IMR-90 (cell line): ENCODE measurements at regions not wholly inside any gene's neighbourhood (a gene's known extent, or its start where the extent isn't known, plus 50 kb on each side); places are given as distances from the start of the nearest gene placed in this dataset.

Experiments used
- ATAC-seq: fragments of 200-7000 bp; cut with Tn5 transposase; 2 replicates; pipeline ENCODE4 v1.9.1; 2020; ENCODE audit warnings: low read depth, mild to moderate bottlenecking, moderate library complexity
- BruUV-seq: library from RNA; stranded (reverse); fragments of 400-500 nt; replicated peaks from 2 replicates; lab custom pipeline; 2021; lab: Mats Ljungman, UMichigan
- CTCF ChIA-PET: fragments of 300-600 bp; formaldehyde crosslinking; extraction: SDS; loops from one replicate; lab custom pipeline; 2021; ENCODE audit warnings: antibody characterized with exemption; lab: Yijun Ruan, JAX
- POLR2A ChIA-PET: fragments of 300-600 bp; sonication (Branson Sonifier 250); formaldehyde crosslinking; loops from one replicate; lab custom pipeline; 2022; ENCODE audit warnings: antibody characterized with exemption; ENCODE audit not compliant: unreplicated experiment; lab: Charles Lee
- DNase-seq: peaks from one replicate; pipeline ENCODE4 v3.0.0; 2013
- H2AFZ ChIP-seq: replicated peaks from 2 replicates; pipeline ENCODE3; 2013; ENCODE audit warnings: low read length, mild to moderate bottlenecking; ENCODE audit not compliant: poor library complexity
- H2AK5ac ChIP-seq: 2 replicates; pipeline ENCODE4 v1.6.1; 2013; ENCODE audit warnings: low read depth, low read length, inconsistent platforms
- H2AK9ac ChIP-seq: replicated peaks from 2 replicates; pipeline ENCODE3; 2013; ENCODE audit warnings: mild to moderate bottlenecking, low read depth, low read length, moderate library complexity; ENCODE audit not compliant: poor library complexity
- H2BK120ac ChIP-seq: 2 replicates; pipeline ENCODE4 v1.6.1; 2013; ENCODE audit warnings: low read depth, low read length, inconsistent platforms
- H2BK15ac ChIP-seq: 3 replicates; pipeline ENCODE4 v1.6.1; 2013; ENCODE audit warnings: low read depth, low read length, inconsistent platforms
- H2BK20ac ChIP-seq: 2 replicates; pipeline ENCODE4 v1.6.1; 2013; ENCODE audit warnings: low read depth, mild to moderate bottlenecking, inconsistent platforms, low read length, moderate library complexity
- H2BK5ac ChIP-seq: 2 replicates; pipeline ENCODE4 v1.6.1; 2013; ENCODE audit warnings: mild to moderate bottlenecking, low read depth, low read length, inconsistent platforms; ENCODE audit not compliant: poor library complexity, severe bottlenecking
- H3K14ac ChIP-seq: replicated peaks from 2 replicates; pipeline ENCODE4 v1.6.1; 2013; ENCODE audit warnings: low read depth, low read length, inconsistent platforms
- H3K18ac ChIP-seq: 2 replicates; pipeline ENCODE4 v1.6.1; 2013; ENCODE audit warnings: low read depth, low read length, control low read depth
- H3K23ac ChIP-seq: 2 replicates; pipeline ENCODE4 v1.6.1; 2013; ENCODE audit warnings: low read depth, low read length, inconsistent platforms
- H3K27ac ChIP-seq: 2 replicates; pipeline ENCODE4 v1.5.1; 2013; ENCODE audit warnings: mild to moderate bottlenecking, control low read depth, low read length; ENCODE audit not compliant: insufficient read depth
- H3K27me3 ChIP-seq: 2 replicates; pipeline ENCODE4 v1.6.1; 2013; ENCODE audit warnings: low read length; ENCODE audit not compliant: control insufficient read depth, insufficient read depth
- H3K36me3 ChIP-seq: 2 replicates; pipeline ENCODE4 v1.6.1; 2013; ENCODE audit warnings: low read length, mixed read lengths; ENCODE audit not compliant: control insufficient read depth, insufficient read depth
- H3K4ac ChIP-seq: 2 replicates; pipeline ENCODE4 v1.6.1; 2013; ENCODE audit warnings: low read depth, low read length, inconsistent platforms
- H3K4me1 ChIP-seq: 2 replicates; pipeline ENCODE4 v1.6.1; 2013; ENCODE audit warnings: low read length, mixed read lengths; ENCODE audit not compliant: control insufficient read depth, insufficient read depth
- H3K4me2 ChIP-seq: 2 replicates; pipeline ENCODE4 v1.6.1; 2013; ENCODE audit warnings: low read depth, mild to moderate bottlenecking, control low read depth, low read length, moderate library complexity
- H3K4me3 ChIP-seq: 2 replicates; pipeline ENCODE4 v1.5.1; 2013; ENCODE audit warnings: low read depth, mild to moderate bottlenecking, control low read depth, low read length, moderate library complexity; ENCODE audit not compliant: insufficient read depth
- H3K56ac ChIP-seq: 2 replicates; pipeline ENCODE4 v1.6.1; 2013; ENCODE audit warnings: low read length, inconsistent platforms; ENCODE audit not compliant: insufficient read depth; ENCODE audit errors: extremely low read depth
- H3K79me1 ChIP-seq, 2 experiments: 2 replicates each; pipeline ENCODE4 v1.6.1; 2013; ENCODE audit warnings: low read length in 2 of 2, inconsistent platforms in 1 of 2, low read depth in 1 of 2
- H3K9ac ChIP-seq: 2 replicates; pipeline ENCODE4 v1.6.1; 2013; ENCODE audit warnings: low read depth, low read length, control low read depth
- H3K9me1 ChIP-seq: 2 replicates; pipeline ENCODE4 v1.6.1; 2013; ENCODE audit warnings: low read length, inconsistent platforms; ENCODE audit not compliant: insufficient read depth
- H3K9me3 ChIP-seq: 2 replicates; pipeline ENCODE4 v1.6.1; 2013; ENCODE audit warnings: low read length; ENCODE audit not compliant: control insufficient read depth, insufficient read depth
- H4K20me1 ChIP-seq: 2 replicates; pipeline ENCODE4 v1.6.1; 2013; ENCODE audit warnings: low read length, inconsistent platforms; ENCODE audit not compliant: insufficient read depth
- H4K5ac ChIP-seq: 2 replicates; pipeline ENCODE4 v1.6.1; 2013; ENCODE audit warnings: mild to moderate bottlenecking, low read depth, low read length, control low read depth
- H4K8ac ChIP-seq, 2 experiments: 2 replicates each; pipeline ENCODE4 v1.6.1; 2013; ENCODE audit warnings: low read depth in 2 of 2, low read length in 2 of 2, control low read depth in 1 of 2, inconsistent platforms in 1 of 2
- H4K91ac ChIP-seq: 2 replicates; pipeline ENCODE4 v1.6.1; 2013; ENCODE audit warnings: low read depth, low read length, inconsistent platforms; ENCODE audit not compliant: insufficient read depth
- BHLHE40 ChIP-seq: fragments of 150-350 bp; IDR thresholded peaks from 2 replicates; pipeline ENCODE4 v1.6.1; 2016; ENCODE audit warnings: mild to moderate bottlenecking, low read depth, low read length
- CEBPB ChIP-seq: IDR thresholded peaks from 2 replicates; pipeline ENCODE4 v1.6.1; 2012; ENCODE audit warnings: low read depth, low read length, improper control_type of control experiment
- CHD1 ChIP-seq: IDR thresholded peaks from 2 replicates; pipeline ENCODE4 v1.6.1; 2012; ENCODE audit warnings: low read depth, low read length, improper control_type of control experiment
- CTCF ChIP-seq: conservative IDR thresholded peaks from 2 replicates; pipeline ENCODE4 v1.5.1; 2012; ENCODE audit warnings: mild to moderate bottlenecking, low read depth, low read length, improper control_type of control experiment
- ELK1 ChIP-seq: fragments of 150-350 bp; IDR thresholded peaks from 2 replicates; pipeline ENCODE4 v1.6.1; 2016; ENCODE audit warnings: low read depth, mild to moderate bottlenecking, low read length, moderate library complexity, borderline replicate concordance
- FOS ChIP-seq: fragments of 150-350 bp; IDR thresholded peaks from 2 replicates; pipeline ENCODE4 v1.6.1; 2016; ENCODE audit warnings: low read depth, low read length
- MAFK ChIP-seq: IDR thresholded peaks from 2 replicates; pipeline ENCODE4 v1.6.1; 2012; ENCODE audit warnings: low read depth, low read length, improper control_type of control experiment
- MAZ ChIP-seq: IDR thresholded peaks from 2 replicates; pipeline ENCODE4 v1.6.1; 2012; ENCODE audit warnings: low read depth, mild to moderate bottlenecking, low read length, improper control_type of control experiment, moderate library complexity, borderline replicate concordance
- MXI1 ChIP-seq: IDR thresholded peaks from 2 replicates; pipeline ENCODE4 v1.6.1; 2012; ENCODE audit warnings: low read depth, mild to moderate bottlenecking, low read length, moderate library complexity, borderline replicate concordance
- NFE2L2 ChIP-seq: fragments of 150-350 bp; IDR thresholded peaks from 2 replicates; pipeline ENCODE4 v1.6.1; 2016; ENCODE audit warnings: low read depth, mild to moderate bottlenecking, low read length
- POLR2A ChIP-seq: IDR thresholded peaks from 2 replicates; pipeline ENCODE4 v1.6.1; 2012; ENCODE audit warnings: mild to moderate bottlenecking, low read depth, low read length
- RAD21 ChIP-seq: IDR thresholded peaks from 2 replicates; pipeline ENCODE4 v1.6.1; 2012; ENCODE audit warnings: low read length, improper control_type of control experiment
- RCOR1 ChIP-seq: IDR thresholded peaks from 2 replicates; pipeline ENCODE4 v1.6.1; 2012; ENCODE audit warnings: mild to moderate bottlenecking, low read length, improper control_type of control experiment; ENCODE audit not compliant: insufficient replicate concordance
- RFX5 ChIP-seq: IDR thresholded peaks from 2 replicates; pipeline ENCODE4 v1.8.0; 2012; ENCODE audit warnings: low read depth, mild to moderate bottlenecking, low read length, moderate library complexity
- SMC3 ChIP-seq: fragments of 150-350 bp; IDR thresholded peaks from 2 replicates; pipeline ENCODE4 v1.6.1; 2016; ENCODE audit warnings: low read depth, mild to moderate bottlenecking, antibody characterized with exemption, low read length, moderate library complexity
- WGBS, 2 experiments: methylation state at CpG; one replicate each; pipeline versions ENCODE4 v1.1.5 to v1.1.7; 2013; ENCODE audit warnings: missing lambda C conversion rate in 2 of 2; ENCODE audit not compliant: insufficient read length in 1 of 2; ENCODE audit errors: extremely low coverage in 2 of 2; 5-methylcytosine and 5-hydroxymethylcytosine counted together
- dilution Hi-C: fragments of 300-500 bp; cut with HindIII; formaldehyde crosslinking; loops from one replicate; pipeline ENCODE4 v1.14.3; 2018; ENCODE audit warnings: low sequenced_read_pairs; ENCODE audit not compliant: unreplicated experiment
- in situ Hi-C: fragments of 300-500 bp; cut with MboI; formaldehyde crosslinking; loops from 3 replicates; pipeline ENCODE4 v1.14.3; 2019; ENCODE audit warnings: low sequenced_read_pairs, inconsistent platforms, mixed read lengths
- intact Hi-C: fragments of 100-400 bp; cut with micrococcal nuclease; formaldehyde crosslinking; loops from 2 replicates; pipeline ENCODE4 v1.10.0; 2022
- TF ChIP-seq, protein P1 (sequence below): fragments of 150-350 bp; IDR thresholded peaks from 2 replicates; pipeline ENCODE4 v1.6.1; 2017; ENCODE audit warnings: mild to moderate bottlenecking, antibody characterized with exemption, low read length, low read depth

DNA sequence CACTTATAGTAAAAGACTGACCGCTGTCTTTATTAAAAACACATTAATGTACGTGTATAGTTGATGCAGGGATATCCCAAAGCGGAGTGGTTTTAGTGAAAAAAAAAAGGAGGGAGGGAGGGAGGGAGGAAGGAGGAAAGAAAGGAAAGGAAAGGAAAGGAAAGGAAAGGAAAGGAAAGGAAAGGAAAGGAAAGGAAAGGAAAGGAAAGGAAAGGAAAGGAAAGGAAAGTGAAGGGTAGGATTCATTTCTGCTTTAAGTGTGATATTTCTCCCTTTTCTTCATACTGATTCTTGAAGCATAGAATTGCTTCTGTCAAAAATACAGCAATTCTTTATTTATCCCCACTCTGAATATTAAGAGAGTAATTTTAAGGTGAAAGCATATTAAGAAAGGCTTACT, 504.9 kb downstream of the PPP4R3C start:
- H3K36me3 ChIP-seq: no peaks in the 10 kb centered on the region
- H3K9ac ChIP-seq: no peak overlapping the region
- no peak overlapping the region for H2AK5ac ChIP-seq
- no peak overlapping the region for H4K91ac ChIP-seq
- no peak for TF ChIP-seq NFE2L2
- no peak for TF ChIP-seq MAZ
- no peak for TF ChIP-seq BHLHE40
- TF ChIP-seq MXI1: no peak
- TF ChIP-seq SMC3: no peak
- TF ChIP-seq MAFK: no peak
- no peak for TF ChIP-seq ELK1
- TF ChIP-seq RCOR1: no peak
- no peak for TF ChIP-seq FOS
- TF ChIP-seq CTCF: no peak
- TF ChIP-seq CHD1: no peak
- TF ChIP-seq RAD21: no peak
- no peak for TF ChIP-seq POLR2A
- TF ChIP-seq RFX5: no peak
- TF ChIP-seq, protein P1, sequence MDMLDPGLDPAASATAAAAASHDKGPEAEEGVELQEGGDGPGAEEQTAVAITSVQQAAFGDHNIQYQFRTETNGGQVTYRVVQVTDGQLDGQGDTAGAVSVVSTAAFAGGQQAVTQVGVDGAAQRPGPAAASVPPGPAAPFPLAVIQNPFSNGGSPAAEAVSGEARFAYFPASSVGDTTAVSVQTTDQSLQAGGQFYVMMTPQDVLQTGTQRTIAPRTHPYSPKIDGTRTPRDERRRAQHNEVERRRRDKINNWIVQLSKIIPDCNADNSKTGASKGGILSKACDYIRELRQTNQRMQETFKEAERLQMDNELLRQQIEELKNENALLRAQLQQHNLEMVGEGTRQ: no peak
- TF ChIP-seq CEBPB: no peak
- H3K4me3 ChIP-seq: no peak overlapping the region
- no peak overlapping the region for H2BK5ac ChIP-seq
- H3K14ac ChIP-seq: no peak overlapping the region
- no peak overlapping the region for H3K23ac ChIP-seq
- dilution Hi-C loops (no loop called here), intact Hi-C loops (no loop called here), in situ Hi-C loops (no loop called here)
- no peak overlapping the region for H3K18ac ChIP-seq
- H3K27me3 ChIP-seq: no peaks in the 10 kb centered on the region
- BruUV-seq: no TSS peak
- no peak overlapping the region for H2AFZ ChIP-seq
- no CpG with 5 or more reads among the region's 3 CpGs for WGBS, 2 experiments
- H4K8ac ChIP-seq: no peak overlapping the region
- H4K20me1 ChIP-seq: no peaks in the 10 kb centered on the region
- H3K9me1 ChIP-seq: no peaks in the 10 kb centered on the region
- H4K5ac ChIP-seq: no peak overlapping the region
- CTCF ChIA-PET: no interaction called here
- no peak overlapping the region for H3K4ac ChIP-seq
- H3K4me1 ChIP-seq: no peaks in the 10 kb centered on the region
- H3K56ac ChIP-seq: no peak overlapping the region
- POLR2A ChIA-PET: no interaction called here
- H2AK9ac ChIP-seq: no peak overlapping the region
- no peak overlapping the region for H2BK120ac ChIP-seq
- ATAC-seq (no peak), DNase-seq (no peak)
- no peak overlapping the region for H3K27ac ChIP-seq
- H2BK20ac ChIP-seq: no peak overlapping the region
- H2BK15ac ChIP-seq: no peak overlapping the region
- H3K79me1 ChIP-seq: no peaks in the 10 kb centered on the region
- H3K9me3 ChIP-seq: 0 out of 2 replicates have a peak, but pooled peaks cover 2% of the 10 kb centered on the region
- H3K4me2 ChIP-seq: no peak overlapping the region
